LHCN-M2 (cell line): ENCODE measurements at regions not wholly inside any gene's neighbourhood (a gene's known extent, or its start where the extent isn't known, plus 50 kb on each side); places are given as distances from the start of the nearest gene placed in this dataset.
"Not testable (repeated sequence)": the region's sequence is repeated elsewhere in the genome, so short reads cannot be mapped to it uniquely, and the experiment has no call there.

Experiments used
- DNase-seq: peaks from one replicate; pipeline ENCODE4 v3.0.0-alpha.2; 2012; ENCODE audit warnings: low read depth

- no peak for DNase-seq
These were observed 63.7 kb upstream of the SYT4 start for GRCh38 chr18:43341014-43341413.

- no peak for DNase-seq
These were observed 72.9 kb upstream of the SYT4 start for GRCh38 chr18:43350176-43350575.

- DNase-seq, result no peak
These were observed 87.2 kb upstream of the SYT4 start for GRCh38 chr18:43364535-43364934.

- no peak for DNase-seq
These were observed 90.6 kb upstream of the SYT4 start for GRCh38 chr18:43367895-43368294.

GRCh38 chr18:43369311-43369710, 92.0 kb upstream of the SYT4 start:
- DNase-seq, result not testable (repeated sequence)

- no peak for DNase-seq
These were observed 95.5 kb upstream of the SYT4 start for GRCh38 chr18:43372773-43373172.

- DNase-seq, result no peak
These were observed 102.9 kb upstream of the SYT4 start for GRCh38 chr18:43380104-43380672.

GRCh38 chr18:43382641-43383403, 105.5 kb upstream of the SYT4 start:
- DNase-seq, result no peak

GRCh38 chr18:43389163-43389562, 111.9 kb upstream of the SYT4 start:
- peak; percentile 4 for DNase-seq

- DNase-seq, result no peak
These were observed 114.9 kb upstream of the SYT4 start for GRCh38 chr18:43392168-43392567.

GRCh38 chr18:43393174-43393573, 115.9 kb upstream of the SYT4 start:
- DNase-seq, result no peak

- DNase-seq, result peak; percentile 20
These were observed 119.0 kb upstream of the SYT4 start for GRCh38 chr18:43396266-43396665.

- DNase-seq, result no peak
These were observed 121.3 kb upstream of the SYT4 start for GRCh38 chr18:43398601-43399000.

GRCh38 chr18:43405097-43405496, 127.8 kb upstream of the SYT4 start:
- DNase-seq, result peak; percentile 55

GRCh38 chr18:43414006-43414405, 136.7 kb upstream of the SYT4 start:
- DNase-seq, result no peak

GRCh38 chr18:43420091-43420490, 142.8 kb upstream of the SYT4 start:
- DNase-seq, result no peak

- no peak for DNase-seq
These were observed 143.7 kb upstream of the SYT4 start for GRCh38 chr18:43420950-43421349.

GRCh38 chr18:43422518-43422917, 145.2 kb upstream of the SYT4 start:
- DNase-seq, result no peak

GRCh38 chr18:43435851-43436250, 158.6 kb upstream of the SYT4 start:
- no peak for DNase-seq

GRCh38 chr18:43442131-43442530, 164.8 kb upstream of the SYT4 start:
- DNase-seq, result no peak

- DNase-seq, result no peak
These were observed 165.3 kb upstream of the SYT4 start for GRCh38 chr18:43442571-43442970.

- DNase-seq, result no peak
These were observed 188.2 kb upstream of the SYT4 start for GRCh38 chr18:43465483-43465882.

- no peak for DNase-seq
These were observed 194.6 kb upstream of the SYT4 start for GRCh38 chr18:43471873-43472272.

GRCh38 chr18:43481069-43481468, 203.8 kb upstream of the SYT4 start:
- no peak for DNase-seq
